ENCODE measurements at regions not wholly inside any gene's neighbourhood (a gene's known extent, or its start where the extent isn't known, plus 50 kb on each side); places are given as distances from the start of the nearest gene placed in this dataset.

- Histone ChIP-seq H3K27ac (ENCODE audit: low read length) (no peak overlapping the region), H3K36me3 (ENCODE audit: control insufficient read depth in 1 of 2, insufficient read depth in 2 of 2, low read length in 2 of 2) (no peaks in the 10 kb centered on the region), H3K9me3 (ENCODE audit: control insufficient read depth in 1 of 2, low read length in 2 of 2) (no peaks in the 10 kb centered on the region), H3K27me3 (ENCODE audit: low read depth, low read length) (no peaks in the 10 kb centered on the region), H3K4me3 (ENCODE audit: low read depth in 1 of 2, low read length in 2 of 2) (no peak overlapping the region), H3K4me1 (ENCODE audit: control insufficient read depth in 1 of 2, insufficient read depth in 2 of 2, low read length in 2 of 2) (no peaks in the 10 kb centered on the region)
Observed at GRCh38 chr12:125461831-125462230, 396.6 kb downstream of the AACS start.

- Histone ChIP-seq H3K27ac (ENCODE audit: low read length) (no peak overlapping the region), H3K27me3 (ENCODE audit: low read depth, low read length) (no peaks in the 10 kb centered on the region), H3K36me3 (ENCODE audit: control insufficient read depth in 1 of 2, insufficient read depth in 2 of 2, low read length in 2 of 2) (no peaks in the 10 kb centered on the region), H3K4me3 (ENCODE audit: low read depth in 1 of 2, low read length in 2 of 2) (no peak overlapping the region), H3K4me1 (ENCODE audit: control insufficient read depth in 1 of 2, insufficient read depth in 2 of 2, low read length in 2 of 2) (no peaks in the 10 kb centered on the region), H3K9me3 (ENCODE audit: control insufficient read depth in 1 of 2, low read length in 2 of 2) (no peaks in the 10 kb centered on the region)
Observed at GRCh38 chr12:125463386-125463785, 398.2 kb downstream of the AACS start.

DNA sequence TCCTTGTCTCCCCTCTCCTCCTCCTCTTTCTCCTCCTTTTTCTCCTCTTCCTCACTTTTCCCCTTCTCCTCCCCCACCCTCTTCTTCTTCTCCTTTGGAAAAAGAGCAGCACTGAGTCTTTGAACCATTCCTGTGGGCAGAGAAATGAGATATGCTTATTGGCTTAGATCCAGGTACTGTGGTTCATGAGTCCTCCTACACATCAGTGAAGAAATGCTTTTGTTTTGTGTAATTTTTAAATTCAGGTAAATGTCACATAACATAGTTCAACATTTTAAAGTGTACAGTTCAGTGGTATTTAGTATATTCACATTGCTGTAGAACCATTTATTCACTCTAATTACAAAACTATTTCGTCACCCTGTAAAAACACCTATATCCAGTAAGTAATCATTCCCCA lies 402.1 kb downstream of the AACS start:
- Histone ChIP-seq H3K27ac (ENCODE audit: low read length) (no peak overlapping the region), H3K4me3 (ENCODE audit: low read depth in 1 of 2, low read length in 2 of 2) (no peak overlapping the region), H3K4me1 (ENCODE audit: control insufficient read depth in 1 of 2, insufficient read depth in 2 of 2, low read length in 2 of 2) (no peaks in the 10 kb centered on the region), H3K36me3 (ENCODE audit: control insufficient read depth in 1 of 2, insufficient read depth in 2 of 2, low read length in 2 of 2) (no peaks in the 10 kb centered on the region), H3K27me3 (ENCODE audit: low read depth, low read length) (no peaks in the 10 kb centered on the region), H3K9me3 (ENCODE audit: control insufficient read depth in 1 of 2, low read length in 2 of 2) (no peaks in the 10 kb centered on the region)

GRCh38 chr12:125469683-125470082 lies 404.4 kb downstream of the AACS start:
- H3K4me3 ChIP-seq (ENCODE audit: low read depth in 1 of 2, low read length in 2 of 2): no peak overlapping the region
- no peaks in the 10 kb centered on the region for H3K36me3 ChIP-seq (ENCODE audit: control insufficient read depth in 1 of 2, insufficient read depth in 2 of 2, low read length in 2 of 2)
- H3K27ac ChIP-seq (ENCODE audit: low read length): no peak overlapping the region
- H3K27me3 ChIP-seq (ENCODE audit: low read depth, low read length): no peaks in the 10 kb centered on the region
- H3K9me3 ChIP-seq (ENCODE audit: control insufficient read depth in 1 of 2, low read length in 2 of 2): no peaks in the 10 kb centered on the region
- no peaks in the 10 kb centered on the region for H3K4me1 ChIP-seq (ENCODE audit: control insufficient read depth in 1 of 2, insufficient read depth in 2 of 2, low read length in 2 of 2)

DNA sequence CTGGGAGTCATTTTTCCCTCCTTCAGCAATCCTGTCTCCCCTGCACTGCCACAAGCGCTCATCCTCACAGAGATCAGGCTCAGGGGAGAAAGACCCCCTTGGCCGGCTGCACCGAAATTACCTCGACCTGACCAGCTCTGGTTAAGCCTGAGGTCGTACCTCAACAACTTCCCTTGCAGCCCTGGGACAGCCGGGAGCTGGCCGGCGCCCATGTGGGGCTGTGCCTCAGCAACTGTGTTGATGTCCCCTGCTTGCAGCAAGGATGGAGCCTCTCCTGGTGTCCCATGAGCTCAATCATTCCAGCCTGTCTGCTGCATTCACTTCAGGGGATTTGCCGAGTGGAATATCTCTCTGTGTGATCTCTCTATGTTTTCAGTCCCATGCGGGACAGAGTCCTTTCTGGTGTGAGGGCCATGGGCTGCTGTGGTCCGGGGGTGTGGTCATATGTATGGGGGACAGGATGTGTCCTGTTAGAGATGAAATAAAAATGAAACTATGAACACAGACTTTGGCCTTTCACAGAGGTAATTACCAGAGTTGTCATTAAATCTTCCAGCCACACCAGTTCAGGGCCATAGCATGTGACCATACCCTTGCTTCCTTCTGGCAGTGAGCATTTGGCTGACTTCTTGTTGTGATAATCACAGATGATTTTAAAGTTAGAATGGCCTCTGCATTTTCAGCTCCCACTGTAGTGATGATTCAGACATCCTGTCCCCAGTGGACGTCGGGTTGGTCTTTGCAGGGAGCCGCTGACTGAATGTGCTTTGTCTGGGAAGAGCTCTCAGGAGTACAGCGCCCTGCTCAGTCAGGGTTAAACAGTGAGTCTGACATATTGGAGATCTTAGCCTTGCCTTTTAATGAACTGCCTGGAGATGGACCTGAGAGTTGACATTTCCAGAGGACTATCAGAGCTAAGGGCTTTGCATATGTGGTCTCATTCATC lies 405.9 kb downstream of the AACS start:
- no peaks in the 10 kb centered on the region for H3K36me3 ChIP-seq (ENCODE audit: control insufficient read depth in 1 of 2, insufficient read depth in 2 of 2, low read length in 2 of 2)
- H3K27me3 ChIP-seq (ENCODE audit: low read depth, low read length): no peaks in the 10 kb centered on the region
- H3K9me3 ChIP-seq (ENCODE audit: control insufficient read depth in 1 of 2, low read length in 2 of 2): no peaks in the 10 kb centered on the region

DNA sequence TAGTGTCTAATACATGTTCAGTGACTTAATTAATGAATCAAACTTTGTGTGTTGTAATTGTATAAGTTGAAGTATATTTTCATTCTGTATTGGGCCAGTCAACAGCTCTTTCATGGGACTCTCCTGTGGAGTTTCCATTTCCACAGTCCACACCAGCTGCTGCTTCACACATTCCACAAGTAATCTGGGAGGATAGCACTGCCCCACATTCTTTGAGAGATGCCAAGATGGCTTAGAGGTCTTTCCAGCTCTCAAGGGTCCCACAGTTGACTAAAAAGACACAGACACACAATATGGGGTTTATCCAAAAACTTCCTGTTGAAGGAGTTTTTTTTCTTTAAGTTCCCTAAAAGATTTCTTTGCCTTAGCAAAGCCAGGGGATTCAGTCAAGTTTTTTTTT lies 408.3 kb downstream of the AACS start:
- Histone ChIP-seq H3K9me3 (ENCODE audit: control insufficient read depth in 1 of 2, low read length in 2 of 2) (no peaks in the 10 kb centered on the region), H3K27ac (ENCODE audit: low read length) (no peak overlapping the region), H3K4me1 (ENCODE audit: control insufficient read depth in 1 of 2, insufficient read depth in 2 of 2, low read length in 2 of 2) (no peaks in the 10 kb centered on the region), H3K4me3 (ENCODE audit: low read depth in 1 of 2, low read length in 2 of 2) (no peak overlapping the region), H3K36me3 (ENCODE audit: control insufficient read depth in 1 of 2, insufficient read depth in 2 of 2, low read length in 2 of 2) (no peaks in the 10 kb centered on the region), H3K27me3 (ENCODE audit: low read depth, low read length) (no peaks in the 10 kb centered on the region)

More for the DNA sequence above, 405.9 kb downstream of the AACS start:
- no peak overlapping the region for H3K4me3 ChIP-seq (ENCODE audit: low read depth in 1 of 2, low read length in 2 of 2)
- no peaks in the 10 kb centered on the region for H3K4me1 ChIP-seq (ENCODE audit: control insufficient read depth in 1 of 2, insufficient read depth in 2 of 2, low read length in 2 of 2)
- no peak overlapping the region for H3K27ac ChIP-seq (ENCODE audit: low read length)

DNA sequence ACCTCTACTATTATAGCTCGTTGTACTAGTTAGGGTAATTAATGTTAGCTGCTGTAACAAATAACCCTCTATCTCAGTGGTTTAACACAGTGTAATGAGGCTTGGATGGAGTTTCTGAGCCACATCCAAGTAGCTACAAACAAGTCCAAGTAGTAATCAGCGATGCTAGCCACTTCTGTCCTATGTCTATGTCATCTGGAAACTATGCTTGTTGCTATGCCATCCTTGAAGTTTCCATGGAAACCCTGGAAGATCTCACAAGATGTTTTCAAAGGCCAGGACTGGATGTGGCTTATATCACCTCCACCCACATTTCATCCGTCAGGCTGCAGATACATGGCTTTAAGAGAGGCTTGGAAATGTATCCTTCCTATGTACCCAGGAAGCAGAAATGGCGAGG lies 422.1 kb downstream of the AACS start:
- Histone ChIP-seq H3K27me3 (ENCODE audit: low read depth, low read length) (no peaks in the 10 kb centered on the region), H3K4me3 (ENCODE audit: low read depth in 1 of 2, low read length in 2 of 2) (no peak overlapping the region), H3K36me3 (ENCODE audit: control insufficient read depth in 1 of 2, insufficient read depth in 2 of 2, low read length in 2 of 2) (no peaks in the 10 kb centered on the region), H3K27ac (ENCODE audit: low read length) (no peak overlapping the region), H3K4me1 (ENCODE audit: control insufficient read depth in 1 of 2, insufficient read depth in 2 of 2, low read length in 2 of 2) (no peaks in the 10 kb centered on the region), H3K9me3 (ENCODE audit: control insufficient read depth in 1 of 2, low read length in 2 of 2) (no peaks in the 10 kb centered on the region)

DNA sequence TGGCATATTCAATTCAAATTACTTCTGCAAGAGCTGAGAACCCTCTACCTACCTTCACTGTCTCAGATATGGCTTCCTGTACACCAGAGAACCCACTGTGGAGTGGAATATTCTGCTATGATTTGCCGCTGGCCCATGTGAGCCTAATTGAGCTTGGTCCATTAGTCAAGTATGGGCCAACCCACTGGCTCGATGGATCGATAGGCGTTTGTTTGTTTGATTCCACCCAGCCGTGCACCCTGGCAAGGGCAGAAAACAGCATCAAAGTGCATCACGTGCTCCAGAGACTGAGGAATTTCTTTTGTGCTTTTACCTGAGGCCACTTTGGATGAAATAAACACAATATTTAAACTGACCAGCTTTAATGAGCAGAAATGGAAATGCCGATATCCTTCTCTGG lies 426.3 kb downstream of the AACS start:
- Histone ChIP-seq H3K4me3 (ENCODE audit: low read depth in 1 of 2, low read length in 2 of 2) (no peak overlapping the region), H3K9me3 (ENCODE audit: control insufficient read depth in 1 of 2, low read length in 2 of 2) (no peaks in the 10 kb centered on the region), H3K36me3 (ENCODE audit: control insufficient read depth in 1 of 2, insufficient read depth in 2 of 2, low read length in 2 of 2) (no peaks in the 10 kb centered on the region), H3K4me1 (ENCODE audit: control insufficient read depth in 1 of 2, insufficient read depth in 2 of 2, low read length in 2 of 2) (no peaks in the 10 kb centered on the region), H3K27ac (ENCODE audit: low read length) (no peak overlapping the region), H3K27me3 (ENCODE audit: low read depth, low read length) (no peaks in the 10 kb centered on the region)

DNA sequence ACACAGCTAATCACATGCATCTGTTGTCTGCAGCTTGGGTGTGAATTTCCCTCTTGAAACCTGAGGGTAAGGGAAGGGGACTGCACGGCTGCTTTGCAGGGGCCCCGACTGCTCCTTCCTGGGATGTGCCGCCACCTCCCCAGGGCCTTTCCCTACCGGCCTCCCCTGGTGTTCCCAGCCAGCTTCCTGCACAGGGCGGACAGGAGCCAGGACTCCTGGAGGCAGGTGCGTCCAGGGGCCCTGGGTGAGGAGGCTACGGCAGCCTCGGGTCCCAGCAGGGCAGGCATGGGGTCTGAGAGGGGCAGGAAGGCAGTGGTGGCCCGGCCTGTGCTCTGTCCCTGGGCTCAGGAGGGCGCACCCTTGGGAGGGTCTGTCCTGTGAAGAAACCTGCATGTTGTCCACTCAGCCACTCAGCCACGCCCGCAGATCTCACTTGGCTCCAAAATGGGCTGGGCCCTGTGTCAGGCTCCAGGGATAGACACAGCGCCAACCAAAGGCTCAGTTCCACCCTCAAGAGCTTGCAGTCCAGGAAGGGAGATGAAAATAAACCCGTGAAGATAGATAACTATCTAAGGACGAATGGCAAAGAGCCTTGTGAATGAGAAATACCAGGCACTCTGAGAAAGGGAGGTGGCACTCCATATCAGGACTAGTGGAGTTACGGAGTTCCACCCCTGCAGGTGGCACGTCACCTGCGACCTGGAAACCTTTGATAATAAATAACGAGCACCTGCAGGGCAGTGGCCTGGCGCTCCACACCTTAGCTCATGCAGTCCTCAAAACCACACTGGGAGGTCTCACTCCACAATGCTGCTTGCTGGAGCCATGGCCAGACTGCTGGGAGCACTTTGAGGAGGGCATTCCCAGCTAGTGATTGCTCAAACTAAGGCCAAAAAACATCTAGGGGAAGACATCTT lies 427.4 kb downstream of the AACS start:
- H3K9me3 ChIP-seq (ENCODE audit: control insufficient read depth in 1 of 2, low read length in 2 of 2): no peaks in the 10 kb centered on the region
- no peak overlapping the region for H3K27ac ChIP-seq (ENCODE audit: low read length)
- H3K4me1 ChIP-seq (ENCODE audit: control insufficient read depth in 1 of 2, insufficient read depth in 2 of 2, low read length in 2 of 2): no peaks in the 10 kb centered on the region
- no peaks in the 10 kb centered on the region for H3K36me3 ChIP-seq (ENCODE audit: control insufficient read depth in 1 of 2, insufficient read depth in 2 of 2, low read length in 2 of 2)
- no peaks in the 10 kb centered on the region for H3K27me3 ChIP-seq (ENCODE audit: low read depth, low read length)
- no peak overlapping the region for H3K4me3 ChIP-seq (ENCODE audit: low read depth in 1 of 2, low read length in 2 of 2)

DNA sequence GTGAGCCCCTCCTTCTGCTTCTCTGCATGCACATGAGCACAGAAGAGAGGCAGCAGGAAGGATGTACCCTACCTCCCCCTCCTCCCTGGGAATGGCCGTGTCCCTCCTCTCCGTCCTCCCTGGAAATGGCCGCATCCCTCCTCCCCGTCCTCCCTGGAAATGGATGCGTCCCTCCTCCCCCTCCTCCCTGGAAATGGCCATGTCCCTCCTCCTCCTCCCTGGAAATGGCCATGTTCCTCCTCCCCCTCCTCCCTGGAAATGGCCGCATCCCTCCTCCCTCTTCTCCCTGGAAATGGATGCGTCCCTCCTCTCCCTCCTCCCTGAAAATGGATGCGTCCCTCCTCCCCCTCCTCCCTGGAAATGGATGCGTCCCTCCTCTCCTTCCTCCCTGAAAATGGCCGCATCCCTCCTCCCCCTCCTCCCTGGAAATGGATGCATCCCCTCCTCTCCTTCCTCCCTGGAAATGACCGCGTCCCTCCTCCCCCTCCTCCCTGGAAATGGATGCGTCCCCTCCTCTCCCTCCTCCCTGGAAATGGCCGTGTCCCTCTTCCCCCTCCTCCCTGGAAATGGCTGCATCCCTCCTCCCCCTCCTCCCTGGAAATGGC lies 428.6 kb downstream of the AACS start:
- no peaks in the 10 kb centered on the region for H3K36me3 ChIP-seq (ENCODE audit: control insufficient read depth in 1 of 2, insufficient read depth in 2 of 2, low read length in 2 of 2)
- H3K27me3 ChIP-seq (ENCODE audit: low read depth, low read length): no peaks in the 10 kb centered on the region
- no peak overlapping the region for H3K4me3 ChIP-seq (ENCODE audit: low read depth in 1 of 2, low read length in 2 of 2)
- H3K9me3 ChIP-seq (ENCODE audit: control insufficient read depth in 1 of 2, low read length in 2 of 2): no peaks in the 10 kb centered on the region
- no peak overlapping the region for H3K27ac ChIP-seq (ENCODE audit: low read length)
- no peaks in the 10 kb centered on the region for H3K4me1 ChIP-seq (ENCODE audit: control insufficient read depth in 1 of 2, insufficient read depth in 2 of 2, low read length in 2 of 2)

- Histone ChIP-seq H3K9me3 (ENCODE audit: control insufficient read depth in 1 of 2, low read length in 2 of 2) (no peaks in the 10 kb centered on the region), H3K4me3 (ENCODE audit: low read depth in 1 of 2, low read length in 2 of 2) (no peak overlapping the region), H3K27me3 (ENCODE audit: low read depth, low read length) (no peaks in the 10 kb centered on the region), H3K36me3 (ENCODE audit: control insufficient read depth in 1 of 2, insufficient read depth in 2 of 2, low read length in 2 of 2) (no peaks in the 10 kb centered on the region), H3K27ac (ENCODE audit: low read length) (no peak overlapping the region), H3K4me1 (ENCODE audit: control insufficient read depth in 1 of 2, insufficient read depth in 2 of 2, low read length in 2 of 2) (no peaks in the 10 kb centered on the region)
Observed at GRCh38 chr12:125503128-125503527, 437.9 kb downstream of the AACS start.

Measured in muscle layer of duodenum (tissue), 2 donors.